HCT116 (cell line): ENCODE measurements at regions not wholly inside any gene's neighbourhood (a gene's known extent, or its start where the extent isn't known, plus 50 kb on each side); places are given as distances from the start of the nearest gene placed in this dataset.

ENCODE experiments used
- ATAC-seq: fragments of 200-7000 bp; cut with Tn5 transposase; 2 replicates; pipeline ENCODE4 v1.9.1; 2020; ENCODE audit warnings: mild to moderate bottlenecking, moderate library complexity
- BruUV-seq: library from RNA; stranded (reverse); fragments of 400-500 nt; replicated peaks from 2 replicates; lab custom pipeline; 2021; lab: Mats Ljungman, UMichigan
- CTCF ChIA-PET: fragments of 300-600 bp; sonication (Branson Sonifier 250); formaldehyde crosslinking; loops from one replicate; lab custom pipeline; 2021; ENCODE audit warnings: antibody characterized with exemption; lab: Charles Lee
- POLR2A ChIA-PET: fragments of 300-600, 350-600 bp; sonication (Branson Sonifier 250); formaldehyde crosslinking; loops from one replicate; lab custom pipeline; 2021; ENCODE audit warnings: antibody characterized with exemption; lab: Charles Lee
- RAD21 ChIA-PET, 2 experiments: fragments of 300-600 bp; sonication (Branson Sonifier 250); formaldehyde crosslinking; loops; one replicate each; lab custom pipeline; 2023; ENCODE audit warnings: low total read pairs in 2 of 2; ENCODE audit not compliant: uncharacterized antibody in 2 of 2, unreplicated experiment in 2 of 2, low non-redundant PET in 1 of 2; lab: Charles Lee
- DNase-seq: peaks from one replicate; pipeline ENCODE4 v3.0.0-alpha.2; 2010; ENCODE audit warnings: low read depth, low spot score
- H2AFZ ChIP-seq: fragments of 200-600 bp; shearing (Covaris generic), sonication (generic); 2 replicates; pipeline ENCODE4 v1.6.1; 2017; ENCODE audit warnings: low read depth, mixed run types, mixed read lengths, antibody characterized with exemption, low read length; ENCODE audit not compliant: poor library complexity, severe bottlenecking
- H3K27ac ChIP-seq: 2 replicates; pipeline ENCODE4 v1.5.1; 2012; ENCODE audit warnings: low read depth, low read length
- H3K27me3 ChIP-seq: fragments of 200-600 bp; sonication (generic); 2 replicates; pipeline ENCODE4 v1.6.1; 2016; ENCODE audit warnings: mixed run types, low read length, mixed read lengths; ENCODE audit not compliant: insufficient read depth
- H3K36me3 ChIP-seq, 2 experiments: fragments of 200-500 bp in 1 of 2; fragments of 200-600 bp in 1 of 2; sonication (Bioruptor generic) in 1 of 2; sonication (generic) in 1 of 2; 2 replicates each; pipeline versions ENCODE4 v1.5.1 to v1.6.1; 2014 to 2016; ENCODE audit warnings: low read length in 2 of 2, inconsistent platforms in 1 of 2, mixed read lengths in 1 of 2, mixed run types in 1 of 2; ENCODE audit not compliant: insufficient read depth in 2 of 2, control insufficient read depth in 1 of 2
- H3K4me1 ChIP-seq, 2 experiments: fragments of 200-600 bp in 1 of 2; sonication (generic) in 1 of 2; 2 replicates each; pipeline versions ENCODE4 v1.5.1 to v1.6.1; 2012 to 2017; ENCODE audit warnings: low read length in 2 of 2, inconsistent platforms in 1 of 2, mild to moderate bottlenecking in 1 of 2, mixed read lengths in 1 of 2, mixed run types in 1 of 2, moderate library complexity in 1 of 2; ENCODE audit not compliant: insufficient read depth in 2 of 2, control insufficient read depth in 1 of 2
- H3K4me2 ChIP-seq: fragments of 200-600 bp; sonication (generic); 2 replicates; pipeline ENCODE4 v1.6.1; 2017; ENCODE audit warnings: mixed run types, low read length, mixed read lengths
- H3K4me3 ChIP-seq, 2 experiments: fragments of 200-600 bp in 1 of 2; sonication (generic) in 1 of 2; replicated peaks in 1 of 2; 2 replicates each; pipeline ENCODE4 v1.5.1; 2011 to 2016; ENCODE audit warnings: low read length in 2 of 2, control low read depth in 1 of 2, low read depth in 1 of 2, mild to moderate bottlenecking in 1 of 2, mixed read lengths in 1 of 2, mixed run types in 1 of 2
- H3K79me2 ChIP-seq: fragments of 200-600 bp; sonication (generic); 2 replicates; pipeline ENCODE4 v1.6.1; 2017; ENCODE audit warnings: mild to moderate bottlenecking, mixed run types, low read length, moderate library complexity, mixed read lengths; ENCODE audit not compliant: insufficient read depth
- H3K9ac ChIP-seq: fragments of 200-600 bp; sonication (generic); 2 replicates; pipeline ENCODE4 v1.6.1; 2016; ENCODE audit warnings: low read length, mixed read lengths
- H3K9me2 ChIP-seq: fragments of 200-600 bp; sonication (generic), shearing (Covaris generic); 2 replicates; pipeline ENCODE4 v1.6.1; 2017; ENCODE audit warnings: mixed run types, mild to moderate bottlenecking, moderate library complexity; ENCODE audit not compliant: insufficient read depth
- H3K9me3 ChIP-seq, 2 experiments: fragments of 200-500 bp in 1 of 2; fragments of 200-600 bp in 1 of 2; sonication (Bioruptor generic) in 1 of 2; sonication (generic) in 1 of 2; 2 replicates each; pipeline ENCODE4 v1.6.1; 2014 to 2017; ENCODE audit warnings: low read length in 2 of 2, mixed read lengths in 2 of 2, inconsistent platforms in 1 of 2, low read depth in 1 of 2, mild to moderate bottlenecking in 1 of 2, mixed run types in 1 of 2, moderate library complexity in 1 of 2; ENCODE audit not compliant: control insufficient read depth in 1 of 2, insufficient read depth in 1 of 2
- H4K20me1 ChIP-seq: fragments of 200-600 bp; sonication (generic), shearing (Covaris generic); 2 replicates; pipeline ENCODE4 v1.6.1; 2017; ENCODE audit warnings: mixed run types, mild to moderate bottlenecking, moderate library complexity; ENCODE audit not compliant: insufficient read depth
- ATF3 ChIP-seq: IDR thresholded peaks from 2 replicates; pipeline ENCODE4 v1.6.1; 2012
- CBX3 ChIP-seq: IDR thresholded peaks from 2 replicates; pipeline ENCODE4 v1.6.1; 2012; ENCODE audit warnings: low read depth
- CEBPB ChIP-seq: IDR thresholded peaks from 2 replicates; pipeline ENCODE4 v1.6.1; 2012; ENCODE audit warnings: low read depth
- CTCF ChIP-seq, 3 experiments: fragments of 200-600 bp in 1 of 3; sonication (generic) in 1 of 3; IDR thresholded peaks in 2 of 3; conservative IDR thresholded peaks in 1 of 3; 2 replicates each; pipeline ENCODE4 v1.5.1; 2012 to 2017; ENCODE audit warnings: low read depth in 2 of 3, low read length in 2 of 3, antibody characterized with exemption in 1 of 3, borderline replicate concordance in 1 of 3, control low read depth in 1 of 3, mild to moderate bottlenecking in 1 of 3, mixed read lengths in 1 of 3, mixed run types in 1 of 3, moderate library complexity in 1 of 3; ENCODE audit not compliant: insufficient read depth in 1 of 3
- EGR1 ChIP-seq: IDR thresholded peaks from 2 replicates; pipeline ENCODE4 v1.6.1; 2012; ENCODE audit warnings: low read depth
- ELF1 ChIP-seq: IDR thresholded peaks from 2 replicates; pipeline ENCODE4 v1.6.1; 2012; ENCODE audit warnings: low read depth, borderline replicate concordance
- EZH2 ChIP-seq: fragments of 200-600 bp; sonication (generic); IDR thresholded peaks from 2 replicates; pipeline ENCODE4 v1.6.1; 2017; ENCODE audit warnings: antibody characterized with exemption, mixed run types
- EZH2phosphoT487 ChIP-seq: fragments of 200-600 bp; IDR thresholded peaks from 2 replicates; pipeline ENCODE4 v1.6.1; 2018; ENCODE audit warnings: antibody characterized with exemption, borderline replicate concordance
- MAX ChIP-seq: IDR thresholded peaks from 2 replicates; pipeline ENCODE4 v1.6.1; 2012
- POLR2AphosphoS5 ChIP-seq: IDR thresholded peaks from 2 replicates; pipeline ENCODE4 v1.6.1; 2011; ENCODE audit warnings: mild to moderate bottlenecking, low read depth, low read length, moderate library complexity
- REST ChIP-seq: IDR thresholded peaks from 2 replicates; pipeline ENCODE4 v1.6.1; 2012; ENCODE audit warnings: low read depth
- SIN3A ChIP-seq: IDR thresholded peaks from 2 replicates; pipeline ENCODE4 v1.6.1; 2012; ENCODE audit warnings: low read depth
- SP1 ChIP-seq: IDR thresholded peaks from 2 replicates; pipeline ENCODE4 v1.6.1; 2012; ENCODE audit warnings: low read depth
- TCF7L2 ChIP-seq: IDR thresholded peaks from 2 replicates; pipeline ENCODE4 v1.7.0; 2011; ENCODE audit warnings: borderline replicate concordance, inconsistent platforms; ENCODE audit not compliant: insufficient read depth, insufficient read length; ENCODE audit errors: extremely low read depth
- ZBTB33 ChIP-seq: IDR thresholded peaks from 2 replicates; pipeline ENCODE4 v1.6.1; 2011; ENCODE audit warnings: mild to moderate bottlenecking, low read length, moderate library complexity; ENCODE audit not compliant: insufficient replicate concordance; ENCODE audit errors: extremely low read depth
- ZFX ChIP-seq: fragments of 450-650 bp; IDR thresholded peaks from 2 replicates; pipeline ENCODE4 v1.6.1; 2017
- ZNF274 ChIP-seq: fragments of 200-500 bp; sonication (Bioruptor generic); IDR thresholded peaks from 2 replicates; pipeline ENCODE4 v1.6.1; 2014; ENCODE audit warnings: mild to moderate bottlenecking, low read depth, low read length, inconsistent platforms
- intact Hi-C: fragments of 100-400 bp; cut with micrococcal nuclease; formaldehyde crosslinking; loops from 2 replicates; pipeline ENCODE4 v1.10.0; 2022

- POLR2A ChIA-PET = no interaction called here
- H3K4me3 ChIP-seq = no peak overlapping the region
- H3K27me3 ChIP-seq = no peaks in the 10 kb centered on the region
- H3K27ac ChIP-seq = no peak overlapping the region
- RAD21 ChIA-PET = no interaction called here
- ATAC-seq (no peak), DNase-seq (no peak)
- H3K9me3 ChIP-seq = peaks cover 11 to 39% of the 10 kb centered on the region in 2 experiments; a peak in 3 of 4 replicates
- TF ChIP-seq ATF3 = no peak
- TF ChIP-seq EZH2 = no peak
- no peak for TF ChIP-seq SIN3A
- TF ChIP-seq EZH2phosphoT487 = no peak
- TF ChIP-seq TCF7L2 = no peak
- TF ChIP-seq CEBPB = no peak
- TF ChIP-seq REST = no peak
- TF ChIP-seq MAX = no peak
- TF ChIP-seq CBX3 = no peak
- no peak for TF ChIP-seq SP1
- TF ChIP-seq ZFX = no peak
- TF ChIP-seq CTCF (IDR thresholded peaks at IDR 0.05 in 2 of 3, conservative IDR thresholded peaks at IDR 0.05 in 1 of 3; ENCODE audit: borderline replicate concordance in 1 of 3, insufficient read depth in 1 of 3, low read depth in 2 of 3, low read length in 2 of 3) = no peak
- no peak for TF ChIP-seq ZBTB33
- no peak for TF ChIP-seq ZNF274
- no peak for TF ChIP-seq ELF1
- no peak for TF ChIP-seq POLR2AphosphoS5
- TF ChIP-seq EGR1 = no peak
- H3K9ac ChIP-seq = no peak overlapping the region
- H3K4me2 ChIP-seq = no peak overlapping the region
- H3K9me2 ChIP-seq = no peaks in the 10 kb centered on the region
- H3K36me3 ChIP-seq = no peaks in the 10 kb centered on the region
- no peaks in the 10 kb centered on the region for H3K79me2 ChIP-seq
- no peak overlapping the region for H2AFZ ChIP-seq
- H3K4me1 ChIP-seq = no peaks in the 10 kb centered on the region
- no peaks in the 10 kb centered on the region for H4K20me1 ChIP-seq
- intact Hi-C loops = no loop called here
- CTCF ChIA-PET = no interaction called here
- no TSS peak for BruUV-seq
These were observed 1041.1 kb upstream of the FOXG1 start for GRCh38 chr14:27725482-27725881.
